ENCODE measurements at regions not wholly inside any gene's neighbourhood (a gene's known extent, or its start where the extent isn't known, plus 50 kb on each side); places are given as distances from the start of the nearest gene placed in this dataset.

DNA sequence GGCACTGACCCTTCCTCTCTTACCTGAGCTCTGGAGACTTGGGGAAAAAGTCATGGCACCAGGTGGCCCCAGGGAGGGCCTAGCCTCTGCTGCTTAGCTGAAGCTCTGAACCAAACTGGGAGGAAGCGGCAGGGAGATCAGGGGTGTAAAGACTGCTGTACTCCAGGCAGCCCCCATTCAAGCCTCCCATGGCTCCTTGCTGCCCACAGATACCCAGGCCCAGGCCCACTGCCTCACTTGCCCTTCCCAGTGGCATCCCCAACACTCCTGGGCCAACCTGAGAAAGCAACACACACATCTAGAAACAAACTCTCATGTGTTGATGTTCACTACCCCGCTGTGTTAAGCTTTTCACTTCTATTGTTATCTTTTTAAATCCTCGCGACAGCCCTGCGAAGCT, 151.6 kb downstream of the C5orf15 start:
- Mint-ChIP-seq H3K36me3 (no peaks in the 10 kb centered on the region), H3K4me1 (peaks cover 0 to 5% (median 0%) of the 10 kb centered on the region in 4 donors), H3K4me3 (no peak overlapping the region), H3K27me3 (peaks cover 28 to 45% of the 10 kb centered on the region in 2 donors), H3K27ac (no peak overlapping the region), H3K9me3 (peaks cover 0 to 2% (median 0%) of the 10 kb centered on the region in 8 donors)
- Histone ChIP-seq H3K9me3 (ENCODE audit: control insufficient read depth in 1 of 2, low read length in 2 of 2) (no peaks in the 10 kb centered on the region), H3K4me1 (ENCODE audit: insufficient read depth, low read length) (no peaks in the 10 kb centered on the region), H3K27ac (ENCODE audit: low read depth, low read length) (no peak overlapping the region), H3K27me3 (ENCODE audit: insufficient read depth, low read length) (peaks cover 4% of the 10 kb centered on the region), H3K36me3 (ENCODE audit: insufficient read depth, low read length) (no peaks in the 10 kb centered on the region), H3K4me3 (ENCODE audit: low read length in 2 of 2) (no peak overlapping the region)
- intact Hi-C loops (cut with micrococcal nuclease): no loop called here
- CTCF ChIA-PET (ENCODE audit: partially characterized antibody): no interaction called here
- POLR2A ChIA-PET (ENCODE audit: partially characterized antibody): no interaction called here
- no peak for DNase-seq

DNA sequence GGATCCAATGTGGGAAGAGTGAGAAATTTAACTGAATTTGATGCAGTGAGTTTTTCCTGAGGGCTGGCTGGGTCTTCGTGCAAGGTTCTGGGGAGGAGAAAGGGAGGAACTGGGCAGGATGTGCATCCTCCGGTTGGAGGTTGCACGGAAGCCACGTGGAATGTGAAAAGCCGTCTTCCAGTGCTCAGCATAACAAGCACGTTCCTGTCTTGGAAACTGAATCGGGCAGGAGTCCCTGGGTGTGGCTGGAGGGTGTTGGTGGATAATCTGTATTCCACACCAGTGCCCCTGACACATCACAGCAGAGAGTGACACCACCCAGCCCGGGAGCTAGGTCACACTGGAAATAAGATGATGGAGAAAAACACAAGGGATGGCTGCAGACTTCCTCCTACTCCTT, 154.3 kb downstream of the C5orf15 start:
- DNase-seq: no peak
- intact Hi-C loops (cut with micrococcal nuclease): no loop called here
- CTCF ChIA-PET (ENCODE audit: partially characterized antibody): no interaction called here
- Mint-ChIP-seq H3K27ac (no peak overlapping the region), H3K4me1 (no peaks in the 10 kb centered on the region), H3K9me3 (peaks cover 0 to 3% (median 0%) of the 10 kb centered on the region in 8 donors), H3K27me3 (peaks cover 23 to 37% of the 10 kb centered on the region in 2 donors), H3K4me3 (no peak overlapping the region), H3K36me3 (no peaks in the 10 kb centered on the region)
- H3K36me3 ChIP-seq (ENCODE audit: insufficient read depth, low read length): no peaks in the 10 kb centered on the region
- no peaks in the 10 kb centered on the region for H3K9me3 ChIP-seq (ENCODE audit: control insufficient read depth in 1 of 2, low read length in 2 of 2)
- no peaks in the 10 kb centered on the region for H3K4me1 ChIP-seq (ENCODE audit: insufficient read depth, low read length)
- H3K27ac ChIP-seq (ENCODE audit: low read depth, low read length): no peak overlapping the region
- no peak overlapping the region for H3K4me3 ChIP-seq (ENCODE audit: low read length in 2 of 2)
- H3K27me3 ChIP-seq (ENCODE audit: insufficient read depth, low read length): peaks cover 4% of the 10 kb centered on the region
- POLR2A ChIA-PET (ENCODE audit: partially characterized antibody): no interaction called here

DNA sequence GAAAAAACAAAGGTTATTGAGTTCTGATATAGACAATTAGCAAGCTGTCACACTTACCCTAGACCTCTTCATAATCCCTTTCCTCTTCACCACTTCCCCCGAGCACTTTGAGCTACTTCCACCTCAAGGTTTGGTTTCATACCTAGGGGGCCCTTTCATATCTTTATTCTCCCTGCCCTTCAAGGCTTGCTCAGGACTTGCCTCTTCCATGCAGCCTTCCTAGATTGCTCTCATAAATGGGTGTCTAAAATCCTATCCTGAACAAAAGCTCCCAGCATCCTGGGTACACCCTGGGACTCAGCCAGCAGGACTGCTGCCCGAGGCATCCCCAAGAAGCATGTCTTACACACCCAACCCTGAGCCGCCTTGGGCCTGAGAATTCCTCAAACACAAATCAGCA, 157.3 kb downstream of the C5orf15 start:
- H3K36me3 ChIP-seq (ENCODE audit: insufficient read depth, low read length): no peaks in the 10 kb centered on the region
- intact Hi-C loops (cut with micrococcal nuclease): no loop called here
- H3K27me3 ChIP-seq (ENCODE audit: insufficient read depth, low read length): no peaks in the 10 kb centered on the region
- H3K4me1 ChIP-seq (ENCODE audit: insufficient read depth, low read length): no peaks in the 10 kb centered on the region
- CTCF ChIA-PET (ENCODE audit: partially characterized antibody): no interaction called here
- Mint-ChIP-seq H3K36me3 (no peaks in the 10 kb centered on the region), H3K4me3 (no peak overlapping the region), H3K27me3 (peaks cover 15 to 29% of the 10 kb centered on the region in 2 donors), H3K9me3 (peaks cover 0 to 3% (median 0%) of the 10 kb centered on the region in 8 donors), H3K4me1 (no peaks in the 10 kb centered on the region), H3K27ac (no peak overlapping the region)
- H3K27ac ChIP-seq (ENCODE audit: low read depth, low read length): no peak overlapping the region
- POLR2A ChIA-PET (ENCODE audit: partially characterized antibody): no interaction called here
- no peaks in the 10 kb centered on the region for H3K9me3 ChIP-seq (ENCODE audit: control insufficient read depth in 1 of 2, low read length in 2 of 2)
- DNase-seq: no peak
- H3K4me3 ChIP-seq (ENCODE audit: low read length in 2 of 2): no peak overlapping the region

DNA sequence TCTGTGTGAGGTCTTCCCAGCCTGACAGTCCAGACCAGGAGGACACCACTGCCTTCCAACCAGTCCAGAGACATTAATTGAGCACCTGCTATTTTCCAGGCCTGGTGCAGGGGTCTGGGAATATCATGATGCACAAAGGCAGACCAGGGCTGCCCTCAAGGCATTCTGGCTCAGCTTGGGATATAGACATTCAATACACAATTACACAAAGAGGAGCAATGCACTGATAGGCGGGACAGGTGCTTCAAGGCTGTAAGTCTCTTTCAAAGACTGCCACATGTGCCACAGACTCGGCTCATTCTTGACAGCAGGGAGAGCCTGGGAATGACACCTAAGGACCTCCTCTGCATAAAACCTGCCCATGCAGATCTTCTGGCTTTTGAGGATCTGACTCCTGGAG, 158.6 kb downstream of the C5orf15 start:
- H3K36me3 ChIP-seq (ENCODE audit: insufficient read depth, low read length): no peaks in the 10 kb centered on the region
- H3K9me3 Mint-ChIP-seq: peaks cover 0 to 3% (median 0%) of the 10 kb centered on the region in 8 donors
- H3K27me3 Mint-ChIP-seq: peaks cover 15 to 26% of the 10 kb centered on the region in 2 donors
- no peaks in the 10 kb centered on the region for H3K27me3 ChIP-seq (ENCODE audit: insufficient read depth, low read length)
- H3K4me1 Mint-ChIP-seq: no peaks in the 10 kb centered on the region
- H3K27ac Mint-ChIP-seq: no peak overlapping the region
- intact Hi-C loops (cut with micrococcal nuclease): no loop called here
- CTCF ChIA-PET (ENCODE audit: partially characterized antibody): no interaction called here
- H3K4me3 ChIP-seq (ENCODE audit: low read length in 2 of 2): no peak overlapping the region
- no peak overlapping the region for H3K27ac ChIP-seq (ENCODE audit: low read depth, low read length)
- no peaks in the 10 kb centered on the region for H3K4me1 ChIP-seq (ENCODE audit: insufficient read depth, low read length)
- DNase-seq: no peak
- no peaks in the 10 kb centered on the region for H3K36me3 Mint-ChIP-seq
- POLR2A ChIA-PET (ENCODE audit: partially characterized antibody): no interaction called here
- no peaks in the 10 kb centered on the region for H3K9me3 ChIP-seq (ENCODE audit: control insufficient read depth in 1 of 2, low read length in 2 of 2)
- no peak overlapping the region for H3K4me3 Mint-ChIP-seq

DNA sequence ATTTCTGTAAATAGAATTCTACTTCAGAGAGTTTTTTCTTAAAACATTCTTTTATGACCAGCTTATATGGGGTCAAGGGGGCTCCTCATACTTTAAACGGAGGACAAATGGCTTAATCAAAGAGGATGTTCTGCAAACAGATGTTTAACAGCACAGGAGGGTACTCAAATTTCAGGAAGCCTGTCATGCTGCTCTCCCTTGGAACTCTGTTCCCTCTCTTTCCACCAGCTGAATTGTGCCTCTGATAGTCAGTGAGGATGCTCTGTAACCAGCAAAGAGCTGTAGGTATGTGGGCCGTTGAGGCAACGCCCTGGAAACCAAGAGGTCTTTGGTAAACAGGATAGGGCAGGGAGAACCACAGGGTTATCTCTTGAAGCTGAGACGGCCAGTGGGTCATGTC, 161.1 kb downstream of the C5orf15 start:
- Mint-ChIP-seq H3K36me3 (no peaks in the 10 kb centered on the region), H3K9me3 (peaks cover 0 to 5% (median 0%) of the 10 kb centered on the region in 8 donors), H3K27me3 (peaks cover 18 to 25% of the 10 kb centered on the region in 2 donors), H3K4me3 (no peak overlapping the region), H3K4me1 (no peaks in the 10 kb centered on the region), H3K27ac (no peak overlapping the region)
- intact Hi-C loops (cut with micrococcal nuclease): no loop called here
- Histone ChIP-seq H3K9me3 (ENCODE audit: control insufficient read depth in 1 of 2, low read length in 2 of 2) (no peaks in the 10 kb centered on the region), H3K4me1 (ENCODE audit: insufficient read depth, low read length) (no peaks in the 10 kb centered on the region), H3K36me3 (ENCODE audit: insufficient read depth, low read length) (no peaks in the 10 kb centered on the region), H3K4me3 (ENCODE audit: low read length in 2 of 2) (no peak overlapping the region), H3K27ac (ENCODE audit: low read depth, low read length) (no peak overlapping the region), H3K27me3 (ENCODE audit: insufficient read depth, low read length) (no peaks in the 10 kb centered on the region)
- POLR2A ChIA-PET (ENCODE audit: partially characterized antibody): no interaction called here
- no peak for DNase-seq
- CTCF ChIA-PET (ENCODE audit: partially characterized antibody): no interaction called here

DNA sequence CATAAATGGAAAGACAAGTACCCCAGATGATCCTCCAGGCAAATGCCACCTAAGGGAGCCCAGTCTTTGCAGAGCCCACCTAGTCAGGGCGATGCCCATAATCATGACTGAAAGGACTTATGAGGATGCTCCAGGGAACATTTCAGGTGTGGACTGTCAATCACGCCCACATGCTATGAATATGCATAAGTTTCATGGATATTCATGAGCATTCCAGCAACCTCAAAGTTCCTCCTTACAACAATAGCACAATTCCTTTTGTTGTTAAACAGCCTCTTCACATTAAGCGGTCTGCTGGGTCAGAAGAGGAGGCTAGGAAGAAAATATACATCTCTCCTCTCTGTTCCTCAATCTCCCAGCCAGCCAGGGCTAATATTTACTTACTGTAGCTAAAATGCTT, 161.6 kb downstream of the C5orf15 start:
- Mint-ChIP-seq H3K4me1 (no peaks in the 10 kb centered on the region), H3K27me3 (peaks cover 18 to 24% of the 10 kb centered on the region in 2 donors), H3K27ac (no peak overlapping the region), H3K4me3 (no peak overlapping the region), H3K36me3 (no peaks in the 10 kb centered on the region), H3K9me3 (peaks cover 0 to 3% (median 0%) of the 10 kb centered on the region in 8 donors)
- ChIA-PET POLR2A (ENCODE audit: partially characterized antibody) (no interaction called here), CTCF (ENCODE audit: partially characterized antibody) (no interaction called here)
- no peak overlapping the region for H3K4me3 ChIP-seq (ENCODE audit: low read length in 2 of 2)
- no peaks in the 10 kb centered on the region for H3K9me3 ChIP-seq (ENCODE audit: control insufficient read depth in 1 of 2, low read length in 2 of 2)
- H3K36me3 ChIP-seq (ENCODE audit: insufficient read depth, low read length): no peaks in the 10 kb centered on the region
- no peak overlapping the region for H3K27ac ChIP-seq (ENCODE audit: low read depth, low read length)
- H3K27me3 ChIP-seq (ENCODE audit: insufficient read depth, low read length): no peaks in the 10 kb centered on the region
- DNase-seq: no peak
- no peaks in the 10 kb centered on the region for H3K4me1 ChIP-seq (ENCODE audit: insufficient read depth, low read length)
- intact Hi-C loops (cut with micrococcal nuclease): no loop called here

DNA sequence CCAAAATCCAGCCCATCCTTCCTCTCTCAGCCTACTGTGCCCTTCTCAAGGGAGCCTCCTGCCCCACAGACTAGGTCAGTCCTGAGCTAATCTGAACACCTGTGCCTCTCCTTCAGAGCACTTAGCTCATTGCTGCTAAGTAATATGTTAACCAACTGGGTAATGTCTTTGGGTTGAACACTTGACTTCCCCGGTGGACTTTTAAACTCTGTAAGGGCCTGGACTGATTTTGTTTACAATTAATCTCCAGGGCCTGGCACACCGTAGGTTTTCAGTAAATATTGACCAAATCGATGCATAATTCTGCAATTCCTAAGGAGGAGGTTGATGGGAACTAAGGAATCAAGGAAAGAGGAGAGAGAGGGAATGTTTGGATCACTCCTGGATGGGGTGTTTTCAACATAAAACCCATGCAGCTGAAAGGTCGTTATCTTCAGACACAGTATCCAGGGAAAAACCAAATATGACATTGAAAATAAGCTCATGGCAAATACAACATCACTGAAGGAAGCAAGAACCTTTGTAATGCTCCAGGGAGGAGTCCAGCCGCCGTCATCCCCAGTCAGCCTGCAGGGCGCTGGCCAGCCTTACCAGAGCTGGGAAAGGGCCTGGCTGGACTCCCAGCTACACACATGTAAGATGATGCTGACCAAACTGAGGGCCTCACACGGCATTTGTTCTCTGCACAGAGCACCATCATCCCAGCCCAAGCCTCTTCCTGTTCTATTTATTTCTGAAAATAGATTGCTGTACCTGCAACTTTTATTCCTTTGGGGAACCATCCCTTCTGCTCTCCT, 166.3 kb downstream of the C5orf15 start:
- ChIA-PET CTCF (ENCODE audit: partially characterized antibody) (interaction anchor here (1.0 kb wide), 1 partner anchor 67 kb away, joined by 3 read pairs; no protein-coding TSS in a partner anchor), POLR2A (ENCODE audit: partially characterized antibody) (no interaction called here)
- H3K4me1 Mint-ChIP-seq: no peaks in the 10 kb centered on the region
- Histone ChIP-seq H3K9me3 (ENCODE audit: control insufficient read depth in 1 of 2, low read length in 2 of 2) (no peaks in the 10 kb centered on the region), H3K27ac (ENCODE audit: low read depth, low read length) (no peak overlapping the region), H3K4me1 (ENCODE audit: insufficient read depth, low read length) (no peaks in the 10 kb centered on the region), H3K4me3 (ENCODE audit: low read length in 2 of 2) (no peak overlapping the region), H3K27me3 (ENCODE audit: insufficient read depth, low read length) (no peaks in the 10 kb centered on the region), H3K36me3 (ENCODE audit: insufficient read depth, low read length) (no peaks in the 10 kb centered on the region)
- H3K27ac Mint-ChIP-seq: no peak overlapping the region
- peaks cover 28 to 30% of the 10 kb centered on the region in 2 donors for H3K27me3 Mint-ChIP-seq
- no peak overlapping the region for H3K4me3 Mint-ChIP-seq
- no peak for DNase-seq
- intact Hi-C loops (cut with micrococcal nuclease): no loop called here
- peaks cover 0 to 4% (median 0%) of the 10 kb centered on the region in 8 donors for H3K9me3 Mint-ChIP-seq
- no peaks in the 10 kb centered on the region for H3K36me3 Mint-ChIP-seq
